MM.1S (cell line): ENCODE measurements at regions not wholly inside any gene's neighbourhood (a gene's known extent, or its start where the extent isn't known, plus 50 kb on each side); places are given as distances from the start of the nearest gene placed in this dataset.

Source experiments
- DNase-seq: peaks from one replicate; pipeline ENCODE4 v3.0.0-alpha.2; 2015
- H2AFZ ChIP-seq: fragments of 300-600 bp; sonication (generic); 2 replicates; pipeline ENCODE4 v1.6.0; 2016; ENCODE audit warnings: antibody characterized with exemption, low read length
- H3F3A ChIP-seq: fragments of 300-600 bp; sonication (generic); 2 replicates; pipeline ENCODE4 v1.6.1; 2016; ENCODE audit warnings: mild to moderate bottlenecking, antibody characterized with exemption, low read length, moderate library complexity, mixed read lengths; ENCODE audit not compliant: insufficient read depth
- H3K27ac ChIP-seq: fragments of 300-600 bp; sonication (generic); 2 replicates; pipeline ENCODE4 v1.5.1; 2016; ENCODE audit warnings: mild to moderate bottlenecking, low read length
- H3K27me3 ChIP-seq: fragments of 300-600 bp; sonication (generic); replicated peaks from 2 replicates; pipeline ENCODE4 v1.6.0; 2016; ENCODE audit warnings: low read length; ENCODE audit not compliant: insufficient read depth
- H3K36me3 ChIP-seq: fragments of 300-600 bp; sonication (generic); replicated peaks from 2 replicates; pipeline ENCODE4 v1.6.1; 2016; ENCODE audit warnings: mild to moderate bottlenecking, low read length, mixed read lengths; ENCODE audit not compliant: insufficient read depth
- H3K4me1 ChIP-seq: fragments of 300-600 bp; sonication (generic); 2 replicates; pipeline ENCODE4 v1.6.1; 2016; ENCODE audit warnings: low read length, mixed read lengths
- H3K4me2 ChIP-seq: fragments of 300-600 bp; sonication (generic); 2 replicates; pipeline ENCODE4 v1.6.0; 2016; ENCODE audit warnings: low read depth, low read length
- H3K4me3 ChIP-seq: fragments of 300-600 bp; sonication (generic); 2 replicates; pipeline ENCODE4 v1.5.1; 2016; ENCODE audit warnings: low read length, mixed read lengths
- H3K79me2 ChIP-seq: fragments of 300-600 bp; sonication (generic); 2 replicates; pipeline ENCODE4 v1.6.1; 2016; ENCODE audit warnings: mixed run types, low read length, mixed read lengths
- H3K9ac ChIP-seq: fragments of 300-600 bp; sonication (generic); 2 replicates; pipeline ENCODE4 v1.6.1; 2016; ENCODE audit warnings: low read length, mixed read lengths
- H3K9me2 ChIP-seq: fragments of 300-600 bp; sonication (generic); replicated peaks from 2 replicates; pipeline ENCODE4 v1.6.1; 2016; ENCODE audit warnings: mild to moderate bottlenecking, low read length, mixed read lengths; ENCODE audit not compliant: insufficient read depth
- H3K9me3 ChIP-seq: fragments of 300-600 bp; sonication (generic); replicated peaks from 2 replicates; pipeline ENCODE4 v1.6.1; 2016; ENCODE audit warnings: mild to moderate bottlenecking, low read length, mixed read lengths; ENCODE audit not compliant: insufficient read depth
- H4K20me1 ChIP-seq: fragments of 300-600 bp; sonication (generic); 2 replicates; pipeline ENCODE4 v1.6.1; 2016; ENCODE audit warnings: mild to moderate bottlenecking, low read length, moderate library complexity, mixed read lengths; ENCODE audit not compliant: insufficient read depth
- CTCF ChIP-seq: fragments of 300-600 bp; sonication (generic); IDR thresholded peaks from 2 replicates; pipeline ENCODE4 v1.5.1; 2016; ENCODE audit warnings: antibody characterized with exemption, low read length, mixed read lengths
- EZH2 ChIP-seq: fragments of 300-600 bp; sonication (generic); optimal IDR thresholded peaks from 2 replicates; pipeline ENCODE3; 2017; ENCODE audit warnings: low read depth, mild to moderate bottlenecking, antibody characterized with exemption, low read length, mixed read lengths
- EZH2phosphoT487 ChIP-seq: fragments of 300-600 bp; sonication (generic); IDR thresholded peaks from 2 replicates; pipeline ENCODE4 v1.6.1; 2018; ENCODE audit warnings: antibody characterized with exemption, low read length

GRCh38 chr16:73531021-73531420, 483.1 kb upstream of the ZFHX3 start:
- Histone ChIP-seq H3K27me3 (no peaks in the 10 kb centered on the region), H3K9me3 (no peaks in the 10 kb centered on the region), H3K36me3 (no peaks in the 10 kb centered on the region), H3K79me2 (no peaks in the 10 kb centered on the region), H3K4me1 (no peaks in the 10 kb centered on the region), H2AFZ (no peak overlapping the region), H3K9me2 (no peaks in the 10 kb centered on the region), H3F3A (no peaks in the 10 kb centered on the region), H3K4me3 (no peak overlapping the region), H3K4me2 (no peak overlapping the region), H4K20me1 (no peaks in the 10 kb centered on the region), H3K9ac (no peak overlapping the region), H3K27ac (no peak overlapping the region)
- no peak for DNase-seq
- no peak for TF ChIP-seq EZH2phosphoT487
- TF ChIP-seq CTCF: no peak
- no peak for TF ChIP-seq EZH2

- H3K4me1 ChIP-seq: no peaks in the 10 kb centered on the region
- H3K27me3 ChIP-seq: no peaks in the 10 kb centered on the region
- no peaks in the 10 kb centered on the region for H4K20me1 ChIP-seq
- no peaks in the 10 kb centered on the region for H3K36me3 ChIP-seq
- no peaks in the 10 kb centered on the region for H3K79me2 ChIP-seq
- H3K9me3 ChIP-seq: no peaks in the 10 kb centered on the region
- no peak overlapping the region for H3K4me2 ChIP-seq
- H3F3A ChIP-seq: no peaks in the 10 kb centered on the region
- H3K9me2 ChIP-seq: no peaks in the 10 kb centered on the region
- no peak overlapping the region for H3K9ac ChIP-seq
- no peak for TF ChIP-seq EZH2phosphoT487
- TF ChIP-seq CTCF: no peak
- TF ChIP-seq EZH2: no peak
- H3K4me3 ChIP-seq: no peak overlapping the region
- no peak overlapping the region for H2AFZ ChIP-seq
- DNase-seq: no peak
- no peak overlapping the region for H3K27ac ChIP-seq
Observed at GRCh38 chr16:73530529-73530928, 482.6 kb upstream of the ZFHX3 start.

- H3K27me3 ChIP-seq: no peaks in the 10 kb centered on the region
- no peaks in the 10 kb centered on the region for H3K79me2 ChIP-seq
- no peak overlapping the region for H2AFZ ChIP-seq
- H3K9me2 ChIP-seq: no peaks in the 10 kb centered on the region
- no peaks in the 10 kb centered on the region for H3F3A ChIP-seq
- H3K4me1 ChIP-seq: no peaks in the 10 kb centered on the region
- no peak for DNase-seq
- no peak overlapping the region for H3K4me3 ChIP-seq
- H3K9ac ChIP-seq: no peak overlapping the region
- H4K20me1 ChIP-seq: no peaks in the 10 kb centered on the region
- no peaks in the 10 kb centered on the region for H3K9me3 ChIP-seq
- H3K4me2 ChIP-seq: no peak overlapping the region
- H3K36me3 ChIP-seq: no peaks in the 10 kb centered on the region
- TF ChIP-seq CTCF: no peak
- no peak for TF ChIP-seq EZH2
- no peak for TF ChIP-seq EZH2phosphoT487
- no peak overlapping the region for H3K27ac ChIP-seq
Observed at GRCh38 chr16:73529303-73530012, 481.5 kb upstream of the ZFHX3 start.
